ENCODE measurements at regions not wholly inside any gene's neighbourhood (a gene's known extent, or its start where the extent isn't known, plus 50 kb on each side); places are given as distances from the start of the nearest gene placed in this dataset.

DNA sequence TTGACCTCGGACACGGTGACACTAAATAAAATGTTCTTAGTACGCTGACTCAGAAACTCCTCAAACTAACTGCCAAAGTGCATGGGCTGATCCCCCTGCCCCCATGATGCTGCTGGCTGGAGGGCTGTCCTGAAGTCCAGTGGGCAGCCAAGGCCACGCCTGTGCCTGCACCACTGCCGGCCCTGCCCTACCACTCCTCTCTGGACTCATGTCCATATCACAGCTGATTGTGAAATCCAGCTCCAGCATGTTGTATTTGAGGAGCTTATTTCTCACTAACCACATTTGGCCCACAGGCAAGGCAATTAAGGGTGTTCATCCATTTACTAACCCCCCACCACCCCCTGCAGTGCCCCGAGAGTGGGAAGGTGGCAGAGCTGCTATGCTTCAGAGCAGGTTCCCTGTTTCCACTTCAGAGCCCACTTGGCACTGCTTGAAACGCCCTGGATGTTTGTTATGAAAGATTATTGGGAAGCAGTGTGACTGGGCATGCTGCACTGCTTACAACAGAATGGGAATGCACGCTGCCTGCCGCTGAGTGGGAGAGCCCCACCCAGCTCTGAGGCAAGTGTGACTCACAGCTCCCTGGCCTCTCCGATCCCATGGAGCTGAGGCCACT is 114.0 kb downstream of the UQCRFS1 start:
- WGBS (ENCODE audit: insufficient coverage, insufficient replicate concordance, low lambda C conversion rate, missing lambda C conversion rate): 38% methylated on average over 10 of the region's 10 CpGs
- SMC1A ChIA-PET (ENCODE audit: uncharacterized antibody, unreplicated experiment): no interaction called here
- Histone ChIP-seq H3K36me3 (ENCODE audit: control insufficient read depth in 2 of 2, insufficient read depth in 2 of 2, low read length in 1 of 2) (no peaks in the 10 kb centered on the region), H3K4me2 (ENCODE audit: control insufficient read depth, insufficient read depth) (no peak overlapping the region), H3K9me3 (replicated peaks; ENCODE audit: control insufficient read depth, insufficient read depth, low read length) (no peaks in the 10 kb centered on the region), H3K27ac (ENCODE audit: control insufficient read depth, insufficient read depth) (no peak overlapping the region), H3K79me2 (ENCODE audit: control insufficient read depth, insufficient read depth, low read length) (no peaks in the 10 kb centered on the region), H3K9ac (ENCODE audit: control insufficient read depth, insufficient read depth, low read length) (no peak overlapping the region), H3K4me1 (ENCODE audit: control insufficient read depth, insufficient read depth, low read length) (no peaks in the 10 kb centered on the region), H4K20me1 (ENCODE audit: control insufficient read depth, insufficient read depth) (no peaks in the 10 kb centered on the region), H3K27me3 (replicated peaks in 1 of 2; ENCODE audit: control insufficient read depth in 2 of 2, insufficient read depth in 2 of 2, low read length in 1 of 2) (no peaks in the 10 kb centered on the region), H2AFZ (ENCODE audit: control insufficient read depth, low read depth, low read length) (no peak overlapping the region), H3K4me3 (no peak overlapping the region)
- DNase-seq (ENCODE audit: low read depth, low spot score) (no peak), FAIRE-seq (no peak), ATAC-seq (no peak)
- in situ Hi-C loops (cut with MboI): no loop called here
- POLR2A ChIA-PET: no interaction called here
- no TSS peak for BruUV-seq (replicated peaks)
- RAD21 ChIA-PET (ENCODE audit: unreplicated experiment): no interaction called here
- intact Hi-C loops (cut with micrococcal nuclease; ENCODE audit: unreplicated experiment): no loop called here
- CTCF ChIA-PET: no interaction called here
- TF ChIP-seq, protein P1, sequence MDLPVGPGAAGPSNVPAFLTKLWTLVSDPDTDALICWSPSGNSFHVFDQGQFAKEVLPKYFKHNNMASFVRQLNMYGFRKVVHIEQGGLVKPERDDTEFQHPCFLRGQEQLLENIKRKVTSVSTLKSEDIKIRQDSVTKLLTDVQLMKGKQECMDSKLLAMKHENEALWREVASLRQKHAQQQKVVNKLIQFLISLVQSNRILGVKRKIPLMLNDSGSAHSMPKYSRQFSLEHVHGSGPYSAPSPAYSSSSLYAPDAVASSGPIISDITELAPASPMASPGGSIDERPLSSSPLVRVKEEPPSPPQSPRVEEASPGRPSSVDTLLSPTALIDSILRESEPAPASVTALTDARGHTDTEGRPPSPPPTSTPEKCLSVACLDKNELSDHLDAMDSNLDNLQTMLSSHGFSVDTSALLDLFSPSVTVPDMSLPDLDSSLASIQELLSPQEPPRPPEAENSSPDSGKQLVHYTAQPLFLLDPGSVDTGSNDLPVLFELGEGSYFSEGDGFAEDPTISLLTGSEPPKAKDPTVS (IDR thresholded peaks at IDR 0.05; ENCODE audit: low read depth, low read length): no peak
- TF ChIP-seq CUX1 (IDR thresholded peaks at IDR 0.05; ENCODE audit: insufficient replicate concordance, low read depth, low read length): no peak
- no peak for TF ChIP-seq NRF1 (conservative IDR thresholded peaks at IDR 0.05; ENCODE audit: low read depth, low read length)
- no peak for TF ChIP-seq SREBF2 (IDR thresholded peaks at IDR 0.05; ENCODE audit: low read length)
- no peak for TF ChIP-seq USF1 (IDR thresholded peaks at IDR 0.05; ENCODE audit: borderline replicate concordance, extremely low read length, insufficient read depth, low read depth, low read length)
- TF ChIP-seq, protein P2, sequence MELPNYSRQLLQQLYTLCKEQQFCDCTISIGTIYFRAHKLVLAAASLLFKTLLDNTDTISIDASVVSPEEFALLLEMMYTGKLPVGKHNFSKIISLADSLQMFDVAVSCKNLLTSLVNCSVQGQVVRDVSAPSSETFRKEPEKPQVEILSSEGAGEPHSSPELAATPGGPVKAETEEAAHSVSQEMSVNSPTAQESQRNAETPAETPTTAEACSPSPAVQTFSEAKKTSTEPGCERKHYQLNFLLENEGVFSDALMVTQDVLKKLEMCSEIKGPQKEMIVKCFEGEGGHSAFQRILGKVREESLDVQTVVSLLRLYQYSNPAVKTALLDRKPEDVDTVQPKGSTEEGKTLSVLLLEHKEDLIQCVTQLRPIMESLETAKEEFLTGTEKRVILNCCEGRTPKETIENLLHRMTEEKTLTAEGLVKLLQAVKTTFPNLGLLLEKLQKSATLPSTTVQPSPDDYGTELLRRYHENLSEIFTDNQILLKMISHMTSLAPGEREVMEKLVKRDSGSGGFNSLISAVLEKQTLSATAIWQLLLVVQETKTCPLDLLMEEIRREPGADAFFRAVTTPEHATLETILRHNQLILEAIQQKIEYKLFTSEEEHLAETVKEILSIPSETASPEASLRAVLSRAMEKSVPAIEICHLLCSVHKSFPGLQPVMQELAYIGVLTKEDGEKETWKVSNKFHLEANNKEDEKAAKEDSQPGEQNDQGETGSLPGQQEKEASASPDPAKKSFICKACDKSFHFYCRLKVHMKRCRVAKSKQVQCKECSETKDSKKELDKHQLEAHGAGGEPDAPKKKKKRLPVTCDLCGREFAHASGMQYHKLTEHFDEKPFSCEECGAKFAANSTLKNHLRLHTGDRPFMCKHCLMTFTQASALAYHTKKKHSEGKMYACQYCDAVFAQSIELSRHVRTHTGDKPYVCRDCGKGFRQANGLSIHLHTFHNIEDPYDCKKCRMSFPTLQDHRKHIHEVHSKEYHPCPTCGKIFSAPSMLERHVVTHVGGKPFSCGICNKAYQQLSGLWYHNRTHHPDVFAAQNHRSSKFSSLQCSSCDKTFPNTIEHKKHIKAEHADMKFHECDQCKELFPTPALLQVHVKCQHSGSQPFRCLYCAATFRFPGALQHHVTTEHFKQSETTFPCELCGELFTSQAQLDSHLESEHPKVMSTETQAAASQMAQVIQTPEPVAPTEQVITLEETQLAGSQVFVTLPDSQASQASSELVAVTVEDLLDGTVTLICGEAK (IDR thresholded peaks at IDR 0.05; ENCODE audit: borderline replicate concordance): no peak
